GM19438 (cell line): ENCODE measurements at regions not wholly inside any gene's neighbourhood (a gene's known extent, or its start where the extent isn't known, plus 50 kb on each side); places are given as distances from the start of the nearest gene placed in this dataset.
"Not testable (repeated sequence)": the region's sequence is repeated elsewhere in the genome, so short reads cannot be mapped to it uniquely, and the experiment has no call there.

Experiments
- ATAC-seq: cut with Tn5 transposase; IDR thresholded peaks from one replicate; pipeline ENCODE4 v1.9.1; 2021; ENCODE audit warnings: low read depth; ENCODE audit not compliant: unreplicated experiment

DNA sequence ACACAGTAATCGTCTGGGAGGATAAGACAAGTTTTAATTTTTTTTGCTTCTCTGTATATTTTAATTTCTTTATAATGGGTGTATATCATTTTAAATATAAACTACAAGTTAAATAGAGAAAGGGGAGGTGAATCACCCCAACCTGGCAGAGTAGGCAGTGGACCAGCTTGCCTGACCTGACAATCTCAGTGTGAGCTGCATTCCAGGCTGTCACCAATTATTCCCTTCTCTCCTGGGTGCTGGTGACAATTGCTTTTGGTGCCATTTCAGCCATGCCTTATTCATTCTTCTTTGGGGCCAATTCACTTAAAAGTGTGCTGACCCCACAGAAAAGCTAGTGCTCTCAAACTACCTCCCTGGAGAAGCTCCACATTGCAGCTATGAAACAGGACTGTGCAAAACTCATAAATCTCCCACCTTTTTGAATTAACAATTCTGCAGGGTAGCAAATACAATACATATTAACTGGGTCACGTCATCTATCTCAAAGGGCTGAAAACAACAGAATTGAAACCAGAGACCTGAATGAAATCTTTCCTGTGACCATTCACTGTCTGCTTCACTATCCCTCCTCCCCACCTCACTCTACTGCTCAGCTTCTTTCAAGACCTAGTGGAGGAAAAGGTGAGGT, 359.0 kb downstream of the HS3ST1 start:
- no peak for ATAC-seq

DNA sequence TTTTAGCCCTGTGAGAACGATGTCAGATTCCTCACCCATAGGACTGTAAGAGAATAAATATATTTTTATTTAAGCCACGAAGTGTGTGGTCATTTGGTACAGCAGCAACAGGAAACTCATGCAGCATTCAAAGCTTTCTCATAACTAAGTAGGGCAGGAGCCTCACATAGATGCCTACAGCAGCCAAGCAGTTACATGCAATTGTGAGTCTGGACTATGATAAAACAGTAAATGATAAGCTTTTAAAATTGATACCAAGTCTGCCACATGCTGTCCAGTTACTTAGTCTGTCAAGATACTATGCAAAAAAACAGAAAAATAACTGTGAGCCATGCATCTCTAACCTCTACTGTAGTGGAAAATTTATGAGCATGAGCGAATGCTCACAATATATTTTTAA, 359.6 kb downstream of the HS3ST1 start:
- no peak for ATAC-seq

DNA sequence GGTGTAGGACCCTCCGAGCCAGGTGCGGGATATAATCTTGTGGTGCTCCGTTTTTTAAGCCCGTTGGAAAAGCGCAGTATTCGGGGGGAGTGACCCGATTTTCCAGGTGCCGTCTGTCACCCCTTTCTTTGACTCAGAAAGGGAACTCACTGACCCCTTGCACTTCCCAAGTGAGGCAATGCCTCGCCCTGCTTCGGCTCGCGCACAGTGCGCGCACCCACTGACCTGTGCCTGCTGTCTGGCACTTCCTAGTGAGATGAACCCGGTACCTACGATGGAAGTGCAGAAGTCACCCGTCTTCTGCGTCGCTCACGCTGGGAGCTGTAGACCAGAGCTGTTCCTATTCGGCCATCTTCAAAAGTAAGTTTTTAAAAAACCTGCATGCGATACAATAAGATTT, 362.1 kb downstream of the HS3ST1 start:
- not testable (repeated sequence) for ATAC-seq

DNA sequence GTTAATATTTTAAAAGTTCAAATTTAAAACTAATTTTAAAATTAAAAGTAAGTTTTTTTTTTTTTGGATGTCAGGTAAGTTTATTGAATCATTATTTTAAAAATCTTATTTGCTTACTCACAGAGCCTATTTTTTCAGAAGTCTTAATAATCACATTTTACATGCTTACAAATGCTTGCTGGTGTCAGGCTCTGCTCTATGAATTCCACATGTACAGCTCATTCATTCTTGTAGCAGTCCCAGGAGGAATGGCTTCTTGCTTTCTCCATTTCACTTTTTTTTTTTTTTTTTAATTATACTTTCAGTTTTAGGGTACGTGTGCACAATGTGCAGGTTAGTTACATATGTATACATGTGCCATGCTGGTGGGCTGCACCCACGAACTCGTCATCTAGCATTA, 368.1 kb downstream of the HS3ST1 start:
- not testable (repeated sequence) for ATAC-seq

DNA sequence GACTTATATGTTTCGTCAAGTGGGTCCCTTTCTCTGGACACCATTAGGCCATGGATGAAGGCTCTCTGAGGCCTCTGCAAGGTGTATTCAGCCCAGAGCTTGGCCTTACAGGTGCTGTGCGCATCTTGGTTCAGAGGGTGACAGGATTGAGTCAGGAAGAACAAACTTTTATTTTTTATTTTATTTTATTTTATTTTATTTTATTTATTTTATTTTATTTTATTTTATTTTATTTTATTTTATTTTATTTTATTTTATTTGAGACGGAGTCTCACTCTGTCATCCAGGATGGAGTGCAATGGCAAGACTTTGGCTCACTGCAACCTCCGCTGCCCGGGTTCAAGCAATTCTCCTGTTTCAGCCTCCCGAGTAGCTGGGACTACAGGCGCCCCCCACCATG, 370.4 kb upstream of the CLNK start:
- not testable (repeated sequence) for ATAC-seq

DNA sequence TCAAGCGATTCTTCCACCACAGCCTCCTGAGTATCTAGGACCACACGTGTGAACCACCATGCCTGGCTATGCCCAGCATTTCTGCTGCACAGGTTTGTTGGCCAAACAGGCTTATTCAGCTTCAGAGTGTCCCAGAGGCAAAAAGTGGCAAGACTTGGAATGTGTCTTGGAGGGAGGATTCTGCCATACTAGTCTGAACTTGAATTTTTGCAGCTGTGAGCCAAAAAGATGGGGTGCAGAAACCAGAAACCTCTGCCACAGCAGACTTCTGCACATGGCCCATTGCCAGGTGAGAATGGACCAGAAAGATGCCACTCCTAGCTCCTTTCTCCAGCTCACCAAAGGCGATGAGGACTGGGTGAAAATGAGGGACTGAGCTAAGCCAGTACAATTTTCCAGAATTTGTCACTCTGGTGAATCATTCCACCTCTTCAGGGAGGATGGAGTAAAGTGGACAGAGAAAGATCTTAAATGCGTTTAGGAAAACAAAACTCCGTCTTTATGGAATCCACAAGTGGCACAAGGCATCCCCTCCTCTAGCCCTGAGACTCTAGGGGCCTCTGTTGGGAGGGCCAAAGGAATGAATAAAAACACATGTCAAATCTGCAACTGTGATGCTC, 369.1 kb upstream of the CLNK start:
- ATAC-seq, result no peak

DNA sequence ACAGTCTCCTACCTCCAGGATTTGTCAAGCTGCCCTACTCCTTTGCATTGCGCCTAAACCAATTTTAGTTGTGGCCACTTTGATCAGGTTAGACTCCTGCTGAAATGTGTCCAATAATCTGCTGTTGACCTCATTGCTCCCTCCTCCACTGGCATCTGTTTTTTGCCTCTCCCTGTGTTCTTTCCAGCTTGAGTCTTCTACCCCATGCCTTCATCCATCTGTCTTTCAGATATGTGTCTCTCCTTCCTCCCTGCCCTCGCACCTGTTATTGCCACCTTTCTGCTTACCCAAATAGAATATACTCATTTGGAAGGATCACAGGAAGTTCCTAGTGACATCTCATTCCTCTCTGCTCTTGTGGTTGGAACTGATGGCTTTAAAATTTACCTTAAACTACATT, 366.6 kb upstream of the CLNK start:
- no peak for ATAC-seq

DNA sequence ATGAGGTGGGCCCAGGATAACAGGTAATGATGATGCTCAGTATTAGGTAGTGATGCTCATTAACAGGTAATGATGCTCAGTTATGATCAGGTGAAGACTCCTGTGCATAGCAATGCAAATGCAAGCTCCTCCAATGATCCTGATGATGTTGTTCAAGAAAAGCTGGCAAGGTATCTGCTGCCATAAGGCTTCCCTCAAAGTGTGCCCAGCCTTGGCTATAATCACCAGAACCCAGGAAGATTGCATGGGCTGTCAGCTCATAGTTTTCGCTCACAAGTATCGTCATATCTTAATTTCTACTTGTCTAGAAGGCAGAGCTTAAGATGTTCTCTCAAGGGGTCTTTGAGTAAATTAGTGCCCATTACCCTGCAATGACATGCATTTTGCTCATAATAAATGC, 366.2 kb upstream of the CLNK start:
- ATAC-seq, result no peak

DNA sequence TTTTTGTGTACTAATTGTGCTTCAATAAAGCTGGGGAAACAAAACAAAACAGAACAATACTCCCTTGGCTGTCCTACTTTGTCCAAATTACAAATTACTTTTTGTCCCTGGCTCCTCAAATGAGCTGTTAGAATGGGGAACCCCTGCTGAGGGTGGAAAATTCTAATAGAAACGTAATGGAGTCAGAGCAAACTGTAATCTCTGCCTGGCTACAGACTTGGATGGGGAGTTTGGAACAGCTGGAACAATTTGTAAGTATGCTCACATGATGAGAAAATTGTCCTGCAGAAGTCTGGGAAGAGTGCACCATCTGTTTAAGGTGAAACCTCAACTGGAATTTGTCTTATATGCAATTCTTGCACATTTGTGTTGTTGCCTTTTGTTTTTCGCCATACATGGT, 364.4 kb upstream of the CLNK start:
- no peak for ATAC-seq

DNA sequence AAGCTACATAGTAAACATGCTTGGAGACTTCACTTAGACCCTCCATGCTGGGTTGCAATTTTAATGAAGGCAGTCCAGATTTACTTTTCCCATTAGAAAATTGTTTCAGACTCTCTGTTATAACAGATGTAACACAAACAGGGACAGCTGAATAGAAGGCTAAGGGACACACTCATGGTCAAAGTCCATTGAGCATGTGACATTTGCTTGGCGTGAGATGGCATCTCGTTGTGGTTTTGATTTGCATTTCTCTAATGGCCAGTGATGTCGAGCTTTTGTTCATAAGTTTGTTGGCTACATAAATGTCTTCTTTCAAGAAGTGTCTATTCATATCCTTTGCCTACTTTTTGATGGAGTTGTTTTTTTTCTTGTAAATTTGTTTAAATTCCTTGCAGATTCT, 358.2 kb upstream of the CLNK start:
- ATAC-seq, result no peak

DNA sequence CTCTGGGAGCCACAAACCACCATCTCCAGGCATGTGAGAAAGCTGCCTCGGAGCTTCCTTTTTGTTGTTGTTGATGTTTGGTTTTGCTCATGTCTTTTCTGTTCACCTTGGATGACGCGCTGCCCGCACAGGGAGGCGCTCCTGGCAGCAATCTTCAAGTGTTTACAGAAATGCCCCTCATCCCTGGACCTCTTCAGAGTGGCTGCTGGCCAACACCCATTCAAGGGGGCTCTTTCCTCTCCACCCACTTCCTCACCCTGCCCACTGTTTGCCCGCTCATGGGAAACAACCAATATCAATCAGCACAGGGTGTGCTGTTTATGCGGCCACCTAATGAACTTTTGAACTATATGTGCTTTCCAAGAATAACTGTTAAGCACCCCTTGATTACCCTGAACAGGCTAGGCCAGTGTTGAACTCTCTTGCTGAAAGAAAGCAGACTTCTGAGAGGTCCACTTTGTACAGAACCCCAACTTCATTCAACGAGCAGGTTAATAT, 355.1 kb upstream of the CLNK start:
- no peak for ATAC-seq

DNA sequence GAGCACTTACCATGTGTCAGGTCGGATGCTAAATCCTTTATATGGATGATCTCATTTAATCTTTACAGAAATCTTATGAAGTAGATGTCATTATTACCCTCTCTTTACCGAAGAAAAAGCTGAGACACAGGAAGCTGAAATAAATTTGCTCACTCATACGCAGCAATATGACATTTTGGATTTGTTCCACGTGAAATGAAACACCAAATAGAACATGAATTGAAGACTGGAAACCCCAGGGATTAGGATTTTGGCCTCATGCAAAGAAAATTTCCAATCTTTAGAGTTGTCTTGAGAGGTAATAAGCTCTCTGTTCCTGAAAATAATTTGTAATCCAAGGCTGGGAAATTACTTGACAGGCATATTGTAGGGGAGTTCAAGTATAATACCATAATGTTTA, 354.4 kb upstream of the CLNK start:
- ATAC-seq, result no peak

DNA sequence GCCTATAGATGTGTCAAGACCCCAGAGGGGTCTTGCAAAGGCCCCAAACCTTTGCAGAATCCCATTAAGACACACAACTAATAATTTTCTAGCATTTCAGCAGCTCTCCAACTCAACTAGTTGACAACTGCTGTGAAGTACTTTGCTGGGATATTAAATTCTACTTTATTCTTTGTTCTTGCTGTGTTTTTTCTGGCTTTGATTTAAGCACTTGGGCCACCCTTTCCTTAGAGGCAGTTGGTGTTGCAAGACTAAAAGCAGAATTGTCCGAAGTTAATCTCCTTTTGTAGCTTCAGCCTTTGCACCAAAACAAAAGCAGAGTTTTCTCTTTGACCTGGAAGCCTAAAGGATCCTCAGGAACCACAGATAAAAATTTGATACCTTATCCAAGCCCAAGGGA, 353.1 kb upstream of the CLNK start:
- no peak for ATAC-seq

DNA sequence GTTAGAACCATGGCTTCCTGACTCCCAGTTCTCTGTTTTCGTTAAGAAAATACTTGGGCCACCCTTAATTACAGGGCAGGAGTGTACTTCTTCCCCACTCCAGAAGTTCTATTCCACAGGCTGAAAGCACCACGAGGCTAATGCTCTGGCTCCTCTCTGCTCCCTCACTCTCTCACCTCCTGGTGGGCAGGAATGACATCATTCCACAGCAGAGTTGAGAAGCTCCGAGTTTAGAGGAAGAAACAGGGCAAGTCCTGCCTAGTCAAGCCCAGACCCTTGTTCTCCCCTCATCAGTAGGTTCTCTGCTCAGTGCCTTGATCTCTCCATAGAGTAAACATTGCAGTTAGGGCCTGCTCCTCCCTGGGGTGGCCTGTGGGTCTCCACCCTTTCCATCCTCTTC, 343.8 kb upstream of the CLNK start:
- ATAC-seq, result no peak

DNA sequence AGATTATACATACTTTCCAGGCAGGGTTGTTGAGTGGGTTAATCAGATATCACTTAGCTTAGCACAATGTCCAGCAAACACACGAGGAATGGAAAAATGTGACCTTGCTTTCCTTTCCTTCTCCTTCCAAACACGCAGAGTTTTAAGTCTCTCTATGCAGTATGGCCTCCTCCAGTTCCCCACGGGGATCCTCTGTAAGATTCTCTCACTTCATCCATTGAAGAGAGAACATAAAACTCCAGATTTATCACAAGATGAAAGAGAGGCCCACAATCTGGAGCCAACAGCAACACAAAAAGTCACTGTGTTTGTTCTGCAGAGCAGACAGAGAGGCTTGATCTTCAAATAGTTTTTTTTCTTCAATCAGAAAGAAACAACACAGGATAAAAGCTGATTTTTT, 336.8 kb upstream of the CLNK start:
- no peak for ATAC-seq

DNA sequence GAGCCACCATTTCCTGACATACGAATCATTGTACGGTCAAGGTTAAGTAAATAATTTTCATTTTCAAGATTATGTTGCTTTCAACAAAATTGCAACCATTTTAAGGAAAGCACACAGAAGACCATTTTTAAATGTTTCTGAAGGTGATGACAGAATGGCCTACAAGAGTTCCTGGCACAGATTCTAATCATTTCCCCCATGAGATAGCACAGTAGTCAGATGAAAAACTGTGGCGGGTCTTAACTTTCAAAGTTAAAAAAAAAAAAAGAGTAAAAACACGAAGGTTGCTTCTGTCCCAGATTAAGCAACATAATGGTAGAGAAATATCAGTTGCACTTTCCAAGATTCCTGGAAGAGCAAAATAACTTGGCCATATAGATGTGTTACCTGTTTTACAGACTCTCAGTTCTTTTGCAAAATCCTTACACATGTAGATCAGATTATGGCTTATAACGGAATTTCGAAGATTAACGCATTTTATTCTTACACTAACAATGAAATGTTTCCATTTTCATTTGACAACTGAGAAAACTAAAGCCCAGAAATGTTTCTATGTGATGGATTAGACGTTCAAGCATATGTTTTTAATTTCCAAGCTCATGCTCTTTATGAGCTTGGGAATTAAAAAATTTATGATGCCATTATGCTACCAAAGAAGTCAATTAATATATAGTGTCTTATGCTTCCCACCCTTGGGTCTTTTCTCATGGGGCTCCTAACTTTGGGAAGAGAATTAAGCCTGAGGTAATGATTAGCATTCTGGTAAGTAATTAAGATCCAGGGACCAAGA, 335.1 kb upstream of the CLNK start:
- ATAC-seq, result no peak

DNA sequence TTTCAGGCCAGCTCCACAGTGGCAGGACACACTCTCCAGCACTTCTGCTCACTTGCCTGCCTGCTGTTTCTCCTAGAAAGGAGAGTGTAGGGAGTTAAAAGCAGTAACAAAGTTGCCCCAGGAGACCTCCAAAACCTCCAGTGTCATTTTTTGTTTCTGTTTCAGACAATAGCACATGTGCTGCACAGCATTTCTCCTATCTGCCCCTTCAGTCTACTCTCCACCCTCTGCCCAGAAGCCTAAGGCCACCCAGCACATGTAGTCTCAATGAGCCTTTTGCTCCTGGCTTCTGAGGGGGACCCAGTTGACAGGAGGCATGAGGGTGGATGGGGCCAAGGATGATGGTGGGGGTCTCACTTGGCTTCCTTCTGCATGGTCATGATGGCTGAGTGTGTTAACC, 329.6 kb upstream of the CLNK start:
- ATAC-seq, result no peak

DNA sequence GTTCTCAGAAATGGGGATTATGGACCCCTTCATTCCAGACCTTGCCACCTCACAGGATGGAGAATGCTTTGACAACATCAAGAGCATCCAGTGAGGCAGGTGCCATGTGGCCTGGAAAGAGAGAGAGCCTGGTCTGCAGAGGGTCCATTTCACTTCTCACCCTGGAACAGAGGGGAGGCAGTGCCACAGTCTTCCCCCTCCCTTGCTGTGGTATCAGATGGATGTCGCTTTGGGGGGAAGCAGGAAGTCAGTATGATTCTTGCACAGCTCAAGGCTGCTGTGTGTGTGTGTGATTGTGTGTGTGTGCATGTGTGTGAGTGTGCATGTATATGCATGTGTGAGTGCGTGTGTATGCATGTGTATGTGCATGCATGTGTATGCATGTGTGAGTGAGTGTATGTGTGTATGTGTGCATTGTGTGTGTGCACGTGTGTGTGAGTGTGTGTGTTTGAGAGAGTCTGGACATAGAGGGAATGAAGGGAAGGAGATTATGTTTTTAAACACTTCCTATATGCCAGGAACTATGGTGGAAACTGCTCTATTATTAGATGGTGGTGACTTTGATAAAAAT, 328.6 kb upstream of the CLNK start:
- ATAC-seq, result no peak

DNA sequence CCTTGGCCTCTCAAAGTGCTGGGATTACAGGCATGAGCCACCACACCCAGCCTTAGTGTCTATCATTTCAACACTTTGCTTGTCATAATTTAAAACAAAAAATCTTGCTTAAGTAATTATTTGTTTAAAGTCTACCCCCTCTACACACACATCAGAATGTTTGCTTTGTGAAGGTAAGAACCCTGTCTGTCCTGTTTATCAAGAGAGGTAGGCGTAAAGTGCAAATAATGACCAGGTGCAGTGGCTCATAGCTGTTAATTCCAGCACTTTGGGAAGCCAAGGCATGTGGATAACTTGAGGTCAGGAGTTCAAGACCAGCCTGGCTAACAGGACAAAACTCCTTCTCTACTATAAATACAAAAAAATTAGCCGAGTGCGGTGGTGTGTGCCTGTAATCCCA, 326.7 kb upstream of the CLNK start:
- ATAC-seq, result no peak

DNA sequence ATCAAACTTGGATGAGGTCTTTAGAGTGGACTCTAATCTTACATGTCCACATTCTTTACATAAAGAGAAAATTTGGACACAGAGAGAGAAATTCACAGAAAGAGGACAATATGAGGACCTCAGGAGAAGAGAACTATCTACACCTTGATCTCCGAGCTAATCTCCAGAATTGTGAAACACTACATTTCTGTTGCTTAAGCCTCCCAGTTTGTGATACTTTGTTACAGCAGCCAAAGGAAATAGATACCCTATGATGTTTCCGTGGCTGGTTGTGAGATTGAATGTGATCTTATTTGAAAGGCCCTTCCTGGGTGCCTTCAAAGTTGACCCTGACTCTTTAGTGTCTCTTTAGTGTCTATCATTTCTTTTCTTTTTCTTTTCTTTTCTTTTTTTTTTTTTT, 326.1 kb upstream of the CLNK start:
- no peak for ATAC-seq

DNA sequence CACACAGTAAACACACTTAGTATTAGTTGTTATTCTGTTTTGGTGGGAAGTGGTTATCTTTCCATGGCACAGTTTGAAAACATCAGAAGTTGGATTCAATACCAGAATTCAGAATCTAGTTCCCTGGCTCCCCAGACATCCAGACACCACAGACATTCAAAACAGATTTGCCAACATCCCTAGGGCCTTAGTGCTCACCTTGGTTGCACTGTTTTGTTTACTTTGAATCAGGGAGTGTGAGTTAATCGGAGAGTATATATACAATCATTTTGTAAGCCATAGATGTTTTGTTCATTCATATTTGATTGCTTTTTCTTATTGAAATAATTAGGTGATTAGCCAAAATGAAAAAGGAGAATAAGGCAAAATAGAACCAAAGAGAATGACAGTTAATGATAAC, 324.7 kb upstream of the CLNK start:
- no peak for ATAC-seq

DNA sequence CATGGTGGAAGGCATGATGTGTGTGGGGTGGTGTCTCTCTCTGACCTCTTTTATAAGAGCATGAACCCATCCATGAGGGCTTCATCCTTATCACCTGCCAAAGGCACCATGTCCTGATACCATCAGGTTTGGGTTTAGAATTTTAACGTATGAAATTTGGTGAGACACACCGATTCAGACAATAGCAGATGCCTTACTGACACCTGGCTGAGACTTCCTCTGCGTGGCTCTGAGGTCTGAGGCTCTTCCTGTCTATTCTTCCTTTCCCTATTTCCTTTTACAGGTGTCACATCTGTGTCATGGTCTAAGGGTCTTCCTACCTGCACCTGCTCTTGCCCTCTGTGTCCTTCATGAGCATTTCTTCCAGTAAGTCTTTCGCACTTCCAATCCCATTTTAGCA, 320.7 kb upstream of the CLNK start:
- ATAC-seq, result no peak
